Transverse colon (tissue), 3 donors: ENCODE measurements at regions not wholly inside any gene's neighbourhood (a gene's known extent, or its start where the extent isn't known, plus 50 kb on each side); places are given as distances from the start of the nearest gene placed in this dataset.

Experiments used
- POLR2A ChIP-seq: fragments of 450-650 bp; IDR thresholded peaks from one replicate; pipeline ENCODE4 v1.6.1; 2016; ENCODE audit warnings: antibody characterized with exemption, mild to moderate bottlenecking, moderate library complexity
- TF ChIP-seq, protein P1 (sequence below), 5 experiments: fragments of 200-600 bp in 3 of 5; fragments of 450-650 bp in 2 of 5; sonication (generic) in 3 of 5; IDR thresholded peaks; 1 replicate in 2 of 5; 2 replicates in 3 of 5; pipeline ENCODE4 v1.5.1; 2016 to 2017; ENCODE audit warnings: antibody characterized with exemption in 5 of 5, inconsistent platforms in 3 of 5, mild to moderate bottlenecking in 2 of 5, moderate library complexity in 1 of 5

DNA sequence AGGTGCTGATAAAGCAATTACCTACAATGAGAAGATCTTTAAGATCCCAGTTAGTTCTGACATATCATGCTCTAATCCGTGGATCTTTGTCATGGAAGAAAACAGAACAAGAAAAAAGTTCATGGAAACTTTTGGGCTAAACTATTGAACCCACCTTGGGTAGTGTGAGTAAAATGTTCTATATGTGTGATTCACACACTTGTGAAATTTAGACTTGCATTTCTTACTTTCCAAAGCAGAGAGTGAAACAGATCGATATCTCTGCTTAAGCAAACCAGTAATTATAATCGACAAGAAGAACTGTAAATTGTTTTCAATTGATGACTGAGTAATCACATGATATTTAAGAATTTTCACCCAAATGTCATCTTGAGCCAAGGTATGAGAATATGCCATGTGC lies 214.2 kb downstream of the HRH4 start:
- TF ChIP-seq POLR2A, result no peak
- TF ChIP-seq, protein P1, sequence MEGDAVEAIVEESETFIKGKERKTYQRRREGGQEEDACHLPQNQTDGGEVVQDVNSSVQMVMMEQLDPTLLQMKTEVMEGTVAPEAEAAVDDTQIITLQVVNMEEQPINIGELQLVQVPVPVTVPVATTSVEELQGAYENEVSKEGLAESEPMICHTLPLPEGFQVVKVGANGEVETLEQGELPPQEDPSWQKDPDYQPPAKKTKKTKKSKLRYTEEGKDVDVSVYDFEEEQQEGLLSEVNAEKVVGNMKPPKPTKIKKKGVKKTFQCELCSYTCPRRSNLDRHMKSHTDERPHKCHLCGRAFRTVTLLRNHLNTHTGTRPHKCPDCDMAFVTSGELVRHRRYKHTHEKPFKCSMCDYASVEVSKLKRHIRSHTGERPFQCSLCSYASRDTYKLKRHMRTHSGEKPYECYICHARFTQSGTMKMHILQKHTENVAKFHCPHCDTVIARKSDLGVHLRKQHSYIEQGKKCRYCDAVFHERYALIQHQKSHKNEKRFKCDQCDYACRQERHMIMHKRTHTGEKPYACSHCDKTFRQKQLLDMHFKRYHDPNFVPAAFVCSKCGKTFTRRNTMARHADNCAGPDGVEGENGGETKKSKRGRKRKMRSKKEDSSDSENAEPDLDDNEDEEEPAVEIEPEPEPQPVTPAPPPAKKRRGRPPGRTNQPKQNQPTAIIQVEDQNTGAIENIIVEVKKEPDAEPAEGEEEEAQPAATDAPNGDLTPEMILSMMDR (IDR thresholded peaks at IDR 0.05), result no peak
